Panc1 (cell line): ENCODE measurements at regions not wholly inside any gene's neighbourhood (a gene's known extent, or its start where the extent isn't known, plus 50 kb on each side); places are given as distances from the start of the nearest gene placed in this dataset.

ENCODE experiments used
- POLR2AphosphoS5 ChIP-seq: IDR thresholded peaks from 2 replicates; pipeline ENCODE4 v1.6.1; 2012; ENCODE audit warnings: mild to moderate bottlenecking, low read depth, low read length, moderate library complexity
- SIN3A ChIP-seq: IDR thresholded peaks from 2 replicates; pipeline ENCODE4 v1.6.1; 2012; ENCODE audit warnings: low read depth, mild to moderate bottlenecking, low read length, moderate library complexity, borderline replicate concordance; ENCODE audit not compliant: insufficient read depth
- TF ChIP-seq, protein P1 (sequence below): fragments of 450-650 bp; IDR thresholded peaks from 2 replicates; pipeline ENCODE4 v1.5.1; 2017; ENCODE audit warnings: mild to moderate bottlenecking

DNA sequence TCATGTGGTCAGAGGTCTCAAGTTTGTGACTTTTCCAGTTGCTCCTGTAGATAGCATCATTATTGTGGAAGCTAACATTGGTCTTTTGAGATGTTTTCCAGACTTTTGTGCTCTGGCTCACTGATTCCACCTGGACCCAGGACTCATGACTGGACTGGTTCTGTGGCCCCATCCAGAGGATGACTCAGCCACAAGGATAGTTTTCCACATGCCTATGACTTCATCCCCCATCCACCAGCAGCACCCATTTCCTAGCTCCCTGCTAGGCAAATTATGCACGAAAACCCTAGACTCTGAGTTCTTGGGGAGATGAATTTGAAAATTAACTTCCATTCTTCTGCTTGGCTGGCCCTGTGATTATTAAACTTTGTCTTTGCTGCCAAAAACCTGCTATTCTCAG lies 949.3 kb downstream of the MRPL39 start:
- TF ChIP-seq POLR2AphosphoS5 (no peak), SIN3A (no peak)
- TF ChIP-seq, protein P1, sequence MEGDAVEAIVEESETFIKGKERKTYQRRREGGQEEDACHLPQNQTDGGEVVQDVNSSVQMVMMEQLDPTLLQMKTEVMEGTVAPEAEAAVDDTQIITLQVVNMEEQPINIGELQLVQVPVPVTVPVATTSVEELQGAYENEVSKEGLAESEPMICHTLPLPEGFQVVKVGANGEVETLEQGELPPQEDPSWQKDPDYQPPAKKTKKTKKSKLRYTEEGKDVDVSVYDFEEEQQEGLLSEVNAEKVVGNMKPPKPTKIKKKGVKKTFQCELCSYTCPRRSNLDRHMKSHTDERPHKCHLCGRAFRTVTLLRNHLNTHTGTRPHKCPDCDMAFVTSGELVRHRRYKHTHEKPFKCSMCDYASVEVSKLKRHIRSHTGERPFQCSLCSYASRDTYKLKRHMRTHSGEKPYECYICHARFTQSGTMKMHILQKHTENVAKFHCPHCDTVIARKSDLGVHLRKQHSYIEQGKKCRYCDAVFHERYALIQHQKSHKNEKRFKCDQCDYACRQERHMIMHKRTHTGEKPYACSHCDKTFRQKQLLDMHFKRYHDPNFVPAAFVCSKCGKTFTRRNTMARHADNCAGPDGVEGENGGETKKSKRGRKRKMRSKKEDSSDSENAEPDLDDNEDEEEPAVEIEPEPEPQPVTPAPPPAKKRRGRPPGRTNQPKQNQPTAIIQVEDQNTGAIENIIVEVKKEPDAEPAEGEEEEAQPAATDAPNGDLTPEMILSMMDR: no peak
